Spleen (tissue), 7 donors: ENCODE measurements at regions not wholly inside any gene's neighbourhood (a gene's known extent, or its start where the extent isn't known, plus 50 kb on each side); places are given as distances from the start of the nearest gene placed in this dataset.
"Not testable (repeated sequence)": the region's sequence is repeated elsewhere in the genome, so short reads cannot be mapped to it uniquely, and the experiment has no call there.

Source experiments
- CTCF ChIP-seq, 11 experiments: fragments of 200-600 bp in 7 of 11; fragments of 450-650 bp in 4 of 11; sonication (generic) in 4 of 11; IDR thresholded peaks in 8 of 11; conservative IDR thresholded peaks in 3 of 11; 1 replicate in 7 of 11; 2 replicates in 4 of 11; pipeline versions ENCODE4 v1.4.0 to v1.8.0; 2016 to 2021; ENCODE audit warnings: antibody characterized with exemption in 11 of 11, inconsistent platforms in 4 of 11, mild to moderate bottlenecking in 1 of 11
- POLR2A ChIP-seq, 3 donors: fragments of 450-650 bp; IDR thresholded peaks; one replicate each; pipeline ENCODE4 v1.5.1; 2017; ENCODE audit warnings: antibody characterized with exemption in 3 of 3, mild to moderate bottlenecking in 1 of 3
- POLR2AphosphoS5 ChIP-seq, 3 donors: sonication (generic); formaldehyde crosslinking; IDR thresholded peaks; one replicate each; pipeline ENCODE4 v1.5.1; 2017; ENCODE audit warnings: antibody characterized with exemption in 3 of 3
- donor health status: DM: no; HTN: no; CAD: no; lungs with moderate emphysema.
- donor health status: DM: no; HTN: no; CAD: no.
- donor health status: DM: no; HTN: no; CAD: no.

GRCh38 chr6:155866676-155867390, 411.2 kb upstream of the NOX3 start:
- TF ChIP-seq CTCF (IDR thresholded peaks at IDR 0.05 in 8 of 11, conservative IDR thresholded peaks at IDR 0.05 in 3 of 11); POLR2A (IDR thresholded peaks at IDR 0.05); POLR2AphosphoS5 (IDR thresholded peaks at IDR 0.05): not testable (repeated sequence)
